ENCODE measurements at regions not wholly inside any gene's neighbourhood (a gene's known extent, or its start where the extent isn't known, plus 50 kb on each side); places are given as distances from the start of the nearest gene placed in this dataset.
"Not testable (repeated sequence)": the region's sequence is repeated elsewhere in the genome, so short reads cannot be mapped to it uniquely, and the experiment has no call there.

DNA sequence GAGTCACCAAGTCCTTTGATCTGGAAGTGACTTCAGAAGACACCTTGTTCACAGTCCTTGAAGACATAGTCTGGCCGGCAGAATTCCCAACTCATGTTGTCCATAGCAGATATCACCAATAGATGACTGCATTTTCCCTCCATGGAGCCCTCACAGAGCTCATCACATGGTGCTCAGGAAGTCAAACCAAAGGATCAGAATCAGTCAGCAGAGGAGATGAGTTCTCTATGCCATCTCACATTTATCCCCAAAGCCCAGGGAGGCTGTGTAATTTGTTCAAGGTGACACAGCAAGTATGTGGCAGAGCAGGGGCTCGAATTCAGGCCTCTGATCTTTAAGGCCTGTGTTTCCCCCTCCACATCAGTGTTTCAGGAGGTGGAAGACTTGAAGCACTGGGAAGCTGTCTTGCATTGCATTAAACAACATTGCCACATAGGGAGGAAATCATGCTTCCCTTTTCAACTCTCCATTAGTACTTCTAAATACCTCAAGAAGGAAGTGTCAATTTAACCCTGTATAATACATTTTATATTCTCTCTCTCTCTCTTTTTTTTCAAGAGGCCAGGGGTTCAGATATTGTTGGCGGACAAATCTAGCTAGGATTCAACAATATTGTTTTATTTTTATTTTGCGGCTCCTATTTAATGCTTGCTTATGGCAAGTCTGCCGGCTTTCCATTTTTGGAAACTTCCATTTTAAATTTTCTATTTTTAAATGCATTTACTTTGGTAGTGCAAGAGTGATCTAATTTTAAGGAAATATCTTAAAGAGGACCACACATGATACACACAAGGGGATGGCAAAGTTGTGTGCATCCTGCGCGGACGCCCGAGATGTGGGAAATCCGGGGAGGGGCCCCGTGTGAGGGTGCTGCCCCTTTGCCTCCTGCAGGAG lies 61.9 kb downstream of the NPIPB5 start:
- DNase-seq (ENCODE audit: low read depth in 2 of 2): not testable (repeated sequence)

- not testable (repeated sequence) for DNase-seq (ENCODE audit: low read depth in 2 of 2)
Measured at GRCh38 chr16:22573225-22573530, 62.5 kb downstream of the NPIPB5 start.

- not testable (repeated sequence) for DNase-seq (ENCODE audit: low read depth in 2 of 2)
Measured at GRCh38 chr16:22576506-22576905, 65.8 kb downstream of the NPIPB5 start.

DNA sequence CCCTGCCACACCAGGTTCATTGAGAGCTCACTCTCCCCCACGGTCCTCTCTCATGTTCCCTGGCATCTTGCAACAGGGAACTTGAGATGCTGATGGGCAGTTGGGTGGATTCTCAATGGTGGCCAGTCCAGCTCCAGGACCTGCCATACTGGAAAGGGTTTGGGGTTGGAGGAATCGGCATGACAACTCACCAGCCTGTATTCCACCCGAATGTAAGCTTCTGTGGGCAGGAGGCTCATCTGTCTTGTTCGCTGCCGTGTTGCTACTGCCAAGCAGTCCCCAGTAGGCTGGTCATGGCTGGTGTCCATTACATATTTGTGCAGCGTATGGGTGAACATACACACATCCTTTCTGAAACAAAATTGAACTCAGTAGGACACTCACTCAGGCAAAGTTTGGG lies 72.5 kb downstream of the NPIPB5 start:
- DNase-seq (ENCODE audit: low read depth in 2 of 2): not testable (repeated sequence)

GRCh38 chr16:22584459-22584858 lies 73.8 kb downstream of the NPIPB5 start:
- DNase-seq (ENCODE audit: low read depth in 2 of 2): not testable (repeated sequence)

DNA sequence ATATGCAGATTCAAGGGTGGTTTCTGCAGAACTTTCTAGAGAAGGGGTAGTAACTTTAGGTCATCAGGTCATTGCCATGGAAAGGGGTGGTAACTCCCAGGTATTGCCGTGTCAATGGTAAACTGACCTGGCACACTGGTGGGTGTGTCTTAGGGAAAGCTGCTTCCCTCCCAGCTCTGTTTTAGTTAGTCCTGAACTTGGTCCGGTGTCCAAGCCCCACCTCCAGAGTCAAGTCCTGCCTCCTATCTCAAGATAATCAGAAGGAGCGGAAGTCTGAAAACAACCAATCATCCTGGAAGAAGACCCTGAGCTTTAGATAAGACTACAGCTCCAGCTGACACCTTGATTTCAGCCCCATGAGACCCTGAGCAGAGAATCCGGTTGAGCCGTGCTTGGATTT lies 74.2 kb downstream of the NPIPB5 start:
- DNase-seq (ENCODE audit: low read depth in 2 of 2): not testable (repeated sequence)

DNA sequence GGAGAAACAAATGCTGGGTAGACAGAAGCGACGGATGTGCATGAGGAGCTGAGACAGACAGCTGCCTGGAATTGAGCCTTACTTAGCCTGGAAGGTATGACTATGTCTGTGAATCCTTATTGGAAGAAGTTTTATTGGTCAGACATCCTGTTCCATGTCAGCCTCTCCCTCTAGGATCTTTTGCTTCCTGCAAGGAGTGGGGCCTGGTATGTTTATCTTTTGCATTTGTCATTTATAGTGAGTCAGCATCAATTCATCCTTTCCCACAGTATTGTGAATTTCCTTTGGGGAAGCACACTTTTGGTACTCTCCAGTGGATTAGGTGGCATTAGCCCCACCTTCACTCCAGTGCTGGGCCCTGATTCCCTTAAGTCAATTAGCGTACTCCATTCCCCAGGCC lies 74.7 kb downstream of the NPIPB5 start:
- DNase-seq (ENCODE audit: low read depth in 2 of 2): not testable (repeated sequence)

DNA sequence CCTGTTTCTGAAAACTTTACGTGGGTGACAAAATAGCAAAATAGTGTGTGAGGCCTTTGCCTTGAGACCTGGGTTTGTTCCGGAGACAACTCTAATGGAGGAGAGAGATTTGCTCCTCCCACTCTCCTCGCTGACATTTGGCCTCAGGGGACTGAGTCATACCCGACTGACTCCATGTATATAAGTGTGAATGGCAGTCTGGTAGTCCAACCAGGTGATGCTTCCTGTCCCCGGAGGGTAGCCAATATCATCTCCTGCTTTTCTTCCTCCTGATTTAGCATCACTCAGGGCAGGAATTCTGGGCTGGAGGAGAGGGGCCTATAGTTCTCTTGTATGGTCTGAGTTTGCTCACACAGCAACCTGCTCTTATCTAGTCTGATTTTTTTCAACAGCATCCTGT lies 76.0 kb downstream of the NPIPB5 start:
- not testable (repeated sequence) for DNase-seq (ENCODE audit: low read depth in 2 of 2)

DNA sequence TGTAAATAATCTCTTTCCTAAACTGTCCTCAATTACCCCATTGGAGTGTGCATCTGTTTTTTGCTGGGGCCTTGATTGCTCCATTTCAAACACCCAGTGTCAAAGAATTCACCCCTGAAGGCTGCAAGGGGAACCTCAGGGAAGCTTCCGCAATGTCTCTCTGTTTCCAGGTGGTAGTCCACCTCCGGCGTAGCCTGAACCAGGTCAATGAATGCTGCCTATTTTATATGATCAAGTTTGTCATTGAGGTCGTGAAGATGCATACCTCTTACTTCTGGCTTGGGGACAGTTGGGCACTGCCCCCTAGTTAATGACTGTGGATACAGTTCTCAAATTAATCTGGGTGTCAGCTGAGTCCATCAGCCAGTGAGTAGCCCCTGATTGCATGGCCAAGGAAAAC lies 79.1 kb downstream of the NPIPB5 start:
- not testable (repeated sequence) for DNase-seq (ENCODE audit: low read depth in 2 of 2)

DNA sequence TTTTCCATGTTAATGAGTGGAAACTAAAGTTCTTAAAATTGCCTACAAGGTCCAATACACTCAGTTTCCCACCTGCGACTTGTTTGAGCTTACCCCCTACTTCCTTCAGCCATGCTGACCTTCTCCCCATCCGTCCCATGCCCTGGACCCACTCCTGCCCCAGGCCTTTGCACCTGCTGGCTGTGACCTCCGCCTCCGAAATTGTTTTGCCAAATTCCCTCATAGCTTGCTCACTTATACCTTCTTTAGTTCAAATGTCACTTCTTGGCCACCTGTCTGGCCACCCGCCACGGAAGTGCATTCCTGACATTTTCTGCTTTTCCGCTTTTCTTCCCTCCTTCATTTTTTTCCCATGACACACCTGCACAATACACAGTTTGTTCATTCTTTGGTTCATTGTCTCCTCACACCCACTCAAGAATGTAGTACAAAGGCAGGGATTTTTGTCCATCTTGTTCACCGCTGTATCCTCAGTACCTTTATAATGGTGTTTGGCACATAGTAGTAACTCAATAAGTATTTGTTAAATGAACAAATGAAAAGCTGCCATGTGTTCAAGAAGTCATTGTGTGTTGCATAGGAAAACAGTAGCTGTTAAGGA lies 85.9 kb downstream of the NPIPB5 start:
- not testable (repeated sequence) for DNase-seq (ENCODE audit: low read depth in 2 of 2)

DNA sequence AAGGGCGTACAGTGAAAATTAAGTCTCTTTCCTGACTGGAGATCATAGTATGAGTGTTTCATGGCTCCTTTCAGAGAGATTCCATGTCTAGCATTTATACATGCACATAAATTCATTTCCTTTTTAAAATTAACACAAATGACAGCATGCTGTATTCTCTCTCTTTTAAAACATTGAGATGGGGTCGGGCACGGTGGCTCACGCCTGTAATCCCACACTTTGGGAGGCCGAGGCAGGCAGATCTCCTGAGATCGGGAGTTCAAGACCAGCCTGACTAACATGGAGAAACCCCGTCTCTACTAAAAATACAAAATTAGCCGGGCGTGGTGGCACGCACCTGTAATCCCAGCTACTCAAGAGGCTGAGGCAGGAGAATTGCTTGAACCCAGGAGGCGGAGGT lies 93.1 kb downstream of the NPIPB5 start:
- DNase-seq (ENCODE audit: low read depth in 2 of 2): not testable (repeated sequence)

DNA sequence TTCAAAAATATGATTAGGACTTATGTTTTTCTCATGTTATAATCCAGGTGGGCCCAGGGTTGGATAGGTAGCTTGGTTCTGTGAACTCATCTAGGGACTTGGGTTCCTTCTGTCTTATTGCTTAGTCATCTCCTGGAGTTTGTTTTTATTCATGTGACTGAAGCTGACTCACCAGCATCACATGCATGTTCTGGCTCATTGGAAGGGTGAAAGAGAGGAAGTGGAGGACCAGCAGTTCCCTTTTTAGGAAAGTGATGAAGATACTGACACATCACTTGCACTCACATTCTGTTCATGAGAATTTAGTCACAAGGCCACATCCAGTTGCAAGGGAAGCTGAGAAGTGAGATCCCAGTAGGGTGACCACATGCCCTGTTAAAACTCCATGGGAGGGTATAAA lies 95.9 kb downstream of the NPIPB5 start:
- DNase-seq (ENCODE audit: low read depth in 2 of 2): not testable (repeated sequence)

DNA sequence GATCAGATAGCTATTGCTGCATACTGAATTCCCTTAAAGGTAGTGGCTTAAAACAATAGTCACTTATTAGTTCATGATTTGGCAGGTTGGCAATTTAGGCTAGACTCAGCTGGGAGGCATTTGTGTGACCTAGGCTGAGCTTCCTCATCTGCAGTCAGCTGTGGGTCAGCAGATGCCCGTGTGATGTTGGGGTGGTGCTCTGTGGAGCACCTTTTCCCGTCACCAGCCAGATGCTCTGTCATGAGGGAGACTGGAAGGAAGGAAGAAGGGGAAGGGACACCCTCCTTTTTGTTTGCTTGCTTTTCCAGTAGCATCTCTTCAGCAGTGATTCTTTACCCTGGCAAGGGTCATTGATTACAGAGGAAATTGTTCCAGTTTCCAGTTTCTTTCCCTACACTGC lies 99.1 kb downstream of the NPIPB5 start:
- DNase-seq (ENCODE audit: low read depth in 2 of 2): not testable (repeated sequence)

DNA sequence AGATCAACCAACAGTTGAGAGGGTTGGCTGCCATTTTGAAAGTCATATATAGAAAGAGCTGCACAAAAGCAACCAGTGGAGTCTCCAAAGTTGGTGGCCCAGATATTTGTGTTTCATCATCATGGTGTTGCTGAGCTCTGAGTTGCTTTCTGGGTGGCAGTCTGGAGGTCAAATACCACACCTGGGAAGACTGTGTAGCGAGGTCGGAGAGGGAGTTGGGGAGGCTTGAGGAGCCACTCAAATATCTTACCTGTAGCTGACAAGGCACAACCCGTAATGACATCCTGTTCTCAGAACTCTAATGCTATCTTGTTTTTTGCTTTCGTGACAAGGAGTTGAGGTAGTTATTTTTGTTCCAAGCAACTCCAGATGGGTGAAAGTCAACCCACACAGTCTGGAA lies 100.4 kb downstream of the NPIPB5 start:
- not testable (repeated sequence) for DNase-seq (ENCODE audit: low read depth in 2 of 2)

GRCh38 chr16:22614271-22614947 lies 103.7 kb downstream of the NPIPB5 start:
- no peak for DNase-seq (ENCODE audit: low read depth in 2 of 2)

DNA sequence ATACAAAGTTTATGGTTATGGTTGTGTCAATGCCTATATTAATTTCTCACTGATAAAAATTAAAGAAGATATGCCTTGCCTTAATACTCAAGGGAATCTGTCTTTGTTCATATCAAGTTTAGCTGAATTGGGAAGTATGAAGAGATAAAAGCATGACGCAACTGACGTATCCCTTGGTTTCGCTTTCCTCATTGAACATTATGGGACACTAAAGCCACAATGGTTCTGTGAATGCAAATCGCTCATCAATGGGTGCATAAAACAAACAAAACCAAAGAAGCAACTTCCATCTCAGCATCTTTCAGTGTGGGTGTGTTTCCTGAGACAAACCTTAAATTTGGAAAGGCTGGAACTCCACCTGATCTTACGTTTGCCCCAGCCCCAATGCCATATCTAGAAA lies 108.2 kb downstream of the NPIPB5 start:
- DNase-seq (ENCODE audit: low read depth in 2 of 2): no peak

GRCh38 chr16:22621586-22622155 lies 111.0 kb downstream of the NPIPB5 start:
- DNase-seq (ENCODE audit: low read depth in 2 of 2): no peak

DNA sequence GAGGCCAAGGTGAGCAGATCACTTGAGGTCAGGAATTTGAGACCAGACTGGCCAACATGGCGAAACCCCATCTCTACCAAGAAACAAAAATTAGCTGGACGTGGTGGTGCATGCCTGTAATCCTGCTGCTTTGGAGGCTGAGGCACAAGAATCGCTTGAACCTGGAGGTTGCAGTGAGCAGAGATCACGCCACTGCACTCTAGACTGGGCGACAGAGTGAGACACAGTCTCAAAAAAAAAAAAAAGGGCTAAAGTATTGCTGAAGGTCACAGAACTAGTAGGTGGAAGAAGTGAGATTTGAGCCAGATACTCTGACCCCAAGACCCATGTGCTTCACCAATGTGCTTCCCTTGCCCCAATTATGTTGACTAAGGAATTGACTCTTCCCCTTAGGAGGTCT lies 112.0 kb downstream of the NPIPB5 start:
- no peak for DNase-seq (ENCODE audit: low read depth in 2 of 2)

GRCh38 chr16:22623351-22623781 lies 112.7 kb downstream of the NPIPB5 start:
- peak in 1 of 2 experiments; percentile 18 for DNase-seq (ENCODE audit: low read depth in 2 of 2)

DNA sequence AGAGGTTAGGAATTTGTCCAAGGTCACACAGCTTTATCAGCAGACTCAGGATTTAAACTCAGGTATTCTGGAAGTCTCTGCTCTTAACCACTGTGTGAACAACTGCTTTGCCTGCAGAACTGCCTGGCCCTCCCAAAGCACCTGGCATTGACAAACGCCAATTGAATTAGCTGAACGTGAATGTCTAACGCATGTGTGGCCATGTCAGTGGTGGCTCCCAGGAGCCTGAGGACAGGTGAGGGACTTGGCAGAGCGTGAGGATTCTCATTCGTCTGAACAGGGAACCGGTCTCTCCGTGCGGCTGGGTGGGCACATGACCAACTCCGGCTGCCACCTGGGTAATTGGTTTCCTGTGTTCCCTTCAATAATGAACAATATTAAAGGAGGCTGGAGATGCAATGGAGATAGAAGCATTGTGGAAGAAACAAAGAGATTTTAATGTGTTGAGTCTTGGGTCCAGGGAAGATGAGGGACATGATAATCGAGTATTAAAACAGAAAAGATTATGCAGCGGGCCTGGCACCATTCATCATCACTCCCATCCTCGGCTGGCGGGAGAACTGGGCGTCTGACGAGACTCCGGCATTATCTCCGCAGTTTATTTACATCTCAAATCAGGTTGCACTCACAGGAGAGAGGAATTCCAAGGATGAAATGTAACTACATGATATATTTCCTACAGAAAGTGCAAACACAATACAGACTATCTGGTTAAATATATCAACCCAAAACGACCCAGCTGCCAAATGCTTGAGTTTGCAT lies 113.5 kb downstream of the NPIPB5 start:
- no peak for DNase-seq (ENCODE audit: low read depth in 2 of 2)

- no peak for DNase-seq (ENCODE audit: low read depth in 2 of 2)
Measured at GRCh38 chr16:22624800-22625533, 114.3 kb downstream of the NPIPB5 start.
